ENCODE measurements at regions not wholly inside any gene's neighbourhood (a gene's known extent, or its start where the extent isn't known, plus 50 kb on each side); places are given as distances from the start of the nearest gene placed in this dataset.
"Not testable (repeated sequence)": the region's sequence is repeated elsewhere in the genome, so short reads cannot be mapped to it uniquely, and the experiment has no call there.

DNA sequence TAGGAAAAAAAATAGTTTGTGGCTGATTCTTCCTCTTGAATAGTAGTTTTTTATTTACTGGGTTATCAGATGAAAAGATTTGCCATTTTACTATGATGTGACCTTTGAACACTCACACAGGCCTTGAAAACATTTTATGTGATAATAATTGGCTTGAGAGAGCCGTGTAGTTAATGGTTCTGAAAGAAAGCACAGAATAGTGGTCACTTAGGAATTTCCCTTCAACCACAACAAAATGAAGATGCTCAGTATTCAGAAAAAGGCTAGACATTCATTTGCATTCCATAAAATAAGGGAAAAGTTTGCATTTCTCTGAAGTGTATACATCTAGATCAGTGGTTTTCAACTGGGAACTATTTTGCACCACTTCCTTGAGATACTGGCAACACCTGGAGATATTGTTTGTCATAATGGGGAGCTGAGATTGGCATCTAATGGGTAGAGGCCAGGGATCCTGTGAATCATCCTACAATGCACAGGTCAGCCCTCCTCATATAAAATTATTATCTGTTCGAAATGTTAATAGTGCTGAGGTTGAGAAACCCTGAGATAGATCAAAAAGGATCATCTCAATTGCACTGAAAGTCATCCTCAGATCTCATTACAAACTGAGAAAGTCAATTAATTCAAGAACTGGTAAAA lies 446.4 kb upstream of the CCNG1 start:
- no peak for DNase-seq (ENCODE audit: low read depth)

DNA sequence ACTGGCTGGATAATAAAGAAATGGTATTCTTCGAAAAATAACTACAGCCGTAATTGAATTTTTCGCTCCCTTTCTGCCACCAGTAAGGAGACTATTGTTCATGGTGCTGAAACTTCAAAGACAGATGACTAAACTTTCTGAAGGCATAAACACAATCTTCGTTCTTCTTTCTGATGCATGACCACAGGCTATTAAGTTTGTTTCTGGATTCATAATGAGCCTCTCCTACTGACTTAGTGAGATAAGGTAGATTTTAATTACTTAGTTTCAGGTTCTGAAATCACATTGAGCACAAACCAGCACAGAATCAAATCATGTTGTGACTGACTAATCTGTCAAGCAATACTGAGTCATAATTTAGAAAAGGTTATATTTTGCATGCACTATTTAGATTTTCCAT lies 441.8 kb upstream of the CCNG1 start:
- DNase-seq (ENCODE audit: low read depth), result no peak

DNA sequence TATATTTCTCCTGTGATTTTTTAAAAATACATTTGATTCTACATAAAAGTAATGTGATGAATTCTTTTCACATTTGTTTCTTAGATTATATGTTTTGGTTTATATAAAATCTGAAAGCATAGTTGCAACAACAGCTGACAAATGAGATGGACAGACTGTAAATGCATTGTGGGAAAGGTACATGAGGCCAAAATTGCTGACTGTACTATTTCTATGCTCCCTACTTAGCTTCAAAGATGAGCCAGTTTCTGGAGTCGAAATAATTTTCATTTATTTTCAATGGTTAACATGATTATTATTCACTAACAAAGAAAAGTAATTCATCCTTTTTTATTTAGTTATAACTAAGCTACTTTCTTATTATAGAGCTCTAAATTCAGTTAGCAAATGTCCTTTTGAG lies 441.3 kb upstream of the CCNG1 start:
- no peak for DNase-seq (ENCODE audit: low read depth)

DNA sequence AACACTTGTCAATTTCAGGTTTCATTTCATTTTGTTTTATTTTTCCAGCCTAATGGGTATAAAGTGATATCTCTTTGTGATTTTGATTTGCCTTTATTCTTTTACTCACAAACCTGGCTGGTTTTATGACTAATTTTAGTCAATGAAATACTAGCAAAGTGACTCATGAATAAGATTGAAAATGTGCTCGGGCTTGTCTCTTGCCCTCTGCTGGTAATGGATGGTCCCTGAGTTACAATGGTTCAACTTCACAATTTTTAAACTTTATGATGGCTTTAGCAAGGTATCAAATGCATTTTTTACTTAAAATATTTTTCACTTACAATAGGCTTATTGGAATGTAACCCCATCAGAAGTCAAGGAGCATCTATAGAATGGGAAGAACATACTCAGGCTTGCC lies 431.4 kb upstream of the CCNG1 start:
- DNase-seq (ENCODE audit: low read depth), result no peak

DNA sequence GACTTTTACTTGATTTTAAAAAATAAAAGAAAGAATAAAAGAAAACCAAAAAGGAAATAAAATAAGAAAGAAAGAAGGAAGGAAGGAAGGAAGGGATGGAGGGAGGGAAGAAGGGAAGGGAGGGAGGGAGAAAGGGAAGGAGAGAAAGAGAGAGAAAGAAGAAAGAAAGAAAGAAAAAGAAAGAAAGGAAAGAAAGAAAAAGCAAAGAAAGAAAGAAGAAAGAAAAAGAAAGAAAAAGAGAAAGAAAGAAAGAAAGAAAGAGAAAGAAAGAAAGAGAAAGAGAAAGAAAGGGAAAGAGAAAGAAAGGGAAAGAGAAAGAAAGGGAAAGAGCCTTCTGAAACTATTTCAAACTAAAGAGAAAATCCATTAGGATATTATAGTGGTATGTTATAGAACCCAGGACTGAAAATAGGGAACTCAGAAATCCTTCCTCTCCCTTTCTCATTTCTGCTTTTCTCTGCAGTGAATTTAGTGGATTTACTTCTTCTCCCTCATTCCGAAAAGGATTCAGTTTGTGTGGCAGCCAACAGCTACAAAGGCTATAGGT lies 414.7 kb upstream of the CCNG1 start:
- no peak for DNase-seq (ENCODE audit: low read depth)

DNA sequence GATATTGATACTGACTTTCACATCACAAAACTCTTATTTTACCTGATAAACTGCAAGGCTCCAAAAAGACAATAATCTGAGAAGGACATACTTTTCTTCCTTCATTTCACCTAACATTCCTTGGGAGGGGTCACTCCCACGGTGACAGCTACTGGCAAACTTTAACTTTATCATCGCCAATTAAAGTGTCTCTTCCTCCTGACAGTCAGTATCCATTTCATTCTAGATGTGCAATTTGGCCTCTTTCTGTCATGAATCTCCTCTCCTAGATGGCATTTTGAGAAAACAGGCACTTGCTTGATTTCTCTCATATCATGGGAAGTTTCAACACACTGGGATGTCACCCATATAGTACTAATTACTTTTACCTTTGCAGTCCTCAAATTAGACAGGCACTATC lies 413.5 kb upstream of the CCNG1 start:
- DNase-seq (ENCODE audit: low read depth), result no peak

DNA sequence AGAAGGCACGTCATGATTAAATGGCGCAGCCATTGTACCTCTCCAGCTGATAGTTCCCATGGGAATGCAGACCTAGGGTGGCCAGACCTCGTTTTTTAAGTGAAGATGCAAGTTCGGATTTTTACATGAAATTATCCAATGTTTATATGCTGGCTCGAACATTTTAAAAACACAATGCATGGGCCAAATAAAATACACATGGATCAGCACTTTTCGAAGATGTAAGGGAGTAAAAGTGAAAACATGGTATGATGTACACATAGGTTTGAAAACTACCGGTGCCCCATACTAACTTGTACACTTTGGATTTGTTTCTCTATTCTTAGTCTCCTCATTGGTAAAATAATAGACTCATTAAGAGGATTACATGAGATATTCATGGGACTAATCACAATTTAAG lies 412.5 kb upstream of the CCNG1 start:
- DNase-seq (ENCODE audit: low read depth), result no peak

DNA sequence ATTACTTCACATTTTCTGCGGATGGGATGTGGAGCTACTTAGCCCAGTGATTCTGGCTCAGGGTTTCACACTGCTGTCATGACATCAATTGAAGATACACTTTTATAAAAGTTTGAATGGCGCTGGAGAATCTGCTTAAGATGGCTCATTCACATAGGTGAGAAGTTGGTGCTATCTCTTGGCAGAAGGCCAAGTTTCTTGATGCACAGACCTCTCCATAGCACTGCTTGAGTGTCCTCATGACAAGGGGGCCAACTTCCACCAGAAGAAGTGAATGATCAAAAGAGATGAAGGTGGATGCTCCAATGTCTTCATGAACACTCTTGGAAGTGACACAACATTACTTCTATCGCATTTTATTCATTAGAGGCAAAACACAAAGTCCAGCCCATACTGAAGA lies 403.7 kb upstream of the CCNG1 start:
- no peak for DNase-seq (ENCODE audit: low read depth)

DNA sequence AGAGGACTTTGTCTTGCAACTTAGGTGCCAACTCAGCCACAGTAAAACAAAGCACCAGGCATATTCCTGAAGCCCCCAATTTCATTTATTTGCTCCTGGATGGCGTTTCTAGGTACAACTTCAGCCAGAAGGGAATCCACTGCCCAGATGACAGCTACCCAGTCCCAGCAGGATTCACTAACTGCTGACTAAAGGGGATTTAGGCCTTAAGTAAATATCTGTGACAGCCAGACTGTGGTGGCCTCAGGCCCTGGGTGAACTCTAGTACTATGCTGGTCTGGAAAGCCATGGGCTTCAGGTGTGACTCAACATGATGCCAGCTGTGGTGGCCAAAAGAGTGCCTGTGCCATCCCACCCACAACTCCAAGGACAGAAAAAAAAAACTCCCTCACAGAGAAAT lies 396.1 kb upstream of the CCNG1 start:
- DNase-seq (ENCODE audit: low read depth), result no peak

DNA sequence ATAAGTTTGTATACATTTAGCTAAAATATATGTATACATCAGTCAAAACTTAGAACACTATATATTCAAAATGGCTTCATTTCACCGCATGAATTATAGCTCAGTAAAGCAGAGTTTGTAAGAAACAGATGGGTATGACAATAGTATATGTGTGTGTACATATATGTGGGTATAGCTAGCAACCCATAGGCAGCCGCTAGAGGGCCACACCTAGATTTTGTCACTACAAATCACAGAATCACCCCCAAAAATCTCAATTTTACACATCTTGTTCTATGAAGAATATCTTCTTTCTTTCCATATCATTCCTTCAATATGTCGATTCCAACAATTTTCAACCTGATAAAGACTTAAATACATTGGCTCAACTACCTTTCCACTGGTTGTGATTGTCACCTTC lies 357.8 kb upstream of the CCNG1 start:
- DNase-seq (ENCODE audit: low read depth), result no peak

DNA sequence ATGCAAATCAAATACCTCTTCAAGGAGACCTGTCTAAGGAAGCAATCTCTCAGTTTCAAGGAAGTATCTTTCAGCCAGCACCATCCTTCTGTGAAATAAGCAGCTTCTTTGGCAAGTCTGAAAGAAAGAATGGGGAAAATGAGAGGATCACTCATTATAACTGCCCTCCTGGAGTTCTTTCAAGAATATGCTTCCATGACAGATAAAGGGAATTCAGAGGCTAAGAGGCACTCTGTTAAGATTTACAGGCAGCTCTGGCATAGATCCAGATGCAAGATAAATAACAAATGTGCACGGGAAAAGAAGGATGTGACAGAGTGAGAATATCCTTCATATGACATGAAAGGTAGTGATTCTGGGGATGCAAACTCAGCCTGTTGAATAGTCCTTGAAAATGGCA lies 348.2 kb upstream of the CCNG1 start:
- no peak for DNase-seq (ENCODE audit: low read depth)

DNA sequence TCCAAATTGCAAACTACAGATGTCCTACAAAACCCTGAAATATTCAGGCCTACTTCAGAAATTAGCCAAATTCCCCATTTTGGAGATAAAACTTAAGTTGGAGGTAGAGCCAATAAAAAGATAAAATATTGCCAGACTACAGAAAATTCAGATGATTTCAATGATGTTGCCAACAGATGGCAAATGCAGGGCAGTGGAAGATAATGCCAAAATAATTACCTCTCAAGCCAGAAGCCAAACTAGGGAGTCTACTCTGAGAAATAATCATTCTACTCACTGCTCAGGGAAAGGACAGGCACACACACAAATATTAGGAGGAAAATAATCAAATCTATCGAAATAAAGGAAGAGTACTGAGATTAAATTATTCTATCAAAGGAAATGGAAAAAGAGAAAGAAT lies 347.5 kb upstream of the CCNG1 start:
- DNase-seq (ENCODE audit: low read depth), result no peak

DNA sequence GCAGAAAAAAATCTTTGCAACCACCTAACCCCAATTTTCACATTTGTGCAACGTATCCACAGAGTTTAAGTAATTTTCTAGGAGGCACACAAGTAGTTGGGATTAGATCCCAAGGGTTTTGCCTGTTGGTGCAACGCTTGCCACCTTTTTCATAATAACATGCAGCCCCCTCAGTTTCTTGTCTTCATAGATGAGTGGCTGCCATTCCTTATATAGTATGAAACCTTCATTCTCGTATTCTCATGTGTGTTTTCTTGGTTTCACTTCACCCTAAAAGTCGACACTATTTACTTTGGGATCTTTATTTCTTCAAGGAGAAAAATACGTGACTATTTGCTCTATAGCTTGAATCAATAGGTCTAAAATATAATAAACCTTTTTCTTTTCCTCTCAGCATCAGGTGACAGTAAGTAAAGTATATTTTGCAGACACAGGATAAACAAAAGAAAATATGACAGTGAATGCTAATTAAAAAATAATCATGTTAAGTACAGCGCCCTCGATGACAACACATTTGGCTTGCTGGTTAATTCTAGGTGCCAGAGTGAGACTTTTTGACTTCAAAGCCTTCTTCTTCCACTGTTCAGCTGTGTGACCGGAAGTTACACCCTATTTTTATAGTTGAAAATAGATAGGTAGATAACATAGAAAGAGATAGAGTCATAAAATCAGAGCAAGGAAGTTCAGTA lies 342.8 kb upstream of the CCNG1 start:
- DNase-seq (ENCODE audit: low read depth), result no peak

DNA sequence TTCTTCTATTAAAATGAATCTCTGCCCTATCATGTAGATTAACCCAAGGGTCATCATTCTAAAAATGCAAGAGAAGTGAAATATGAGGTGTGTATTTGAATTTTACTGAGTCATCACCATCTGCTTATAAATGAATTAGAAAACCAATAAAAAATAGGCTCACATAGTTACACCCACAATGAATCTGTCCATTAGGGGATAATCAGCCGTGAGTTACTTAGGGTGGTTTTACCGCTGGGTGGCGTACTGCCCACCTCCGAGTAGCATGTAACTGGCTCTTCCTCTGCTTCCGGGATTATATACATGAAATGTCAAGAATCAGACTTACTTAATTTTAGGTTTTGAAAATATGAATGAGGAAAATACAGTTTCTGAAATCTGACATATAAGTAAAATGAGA lies 332.9 kb upstream of the CCNG1 start:
- DNase-seq (ENCODE audit: low read depth), result no peak

DNA sequence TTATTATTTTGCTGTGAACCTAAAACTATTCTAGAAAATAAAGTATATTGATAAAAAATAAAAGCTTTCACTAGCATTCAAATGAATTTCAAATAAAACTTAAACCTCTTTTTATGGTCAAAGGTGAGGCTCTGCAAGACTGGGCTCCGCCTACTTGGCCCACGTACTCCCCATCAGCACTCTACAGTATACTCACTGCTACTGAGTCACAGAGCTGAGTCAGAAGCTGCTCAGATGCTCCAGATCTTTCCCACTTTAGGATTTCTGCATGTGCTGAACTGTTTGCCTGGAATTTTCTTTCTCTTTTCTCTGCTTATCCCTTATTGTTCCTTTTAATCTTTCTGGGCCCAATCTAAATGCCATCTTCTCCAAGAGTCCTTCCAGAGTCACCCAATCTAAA lies 331.9 kb upstream of the CCNG1 start:
- DNase-seq (ENCODE audit: low read depth), result no peak

DNA sequence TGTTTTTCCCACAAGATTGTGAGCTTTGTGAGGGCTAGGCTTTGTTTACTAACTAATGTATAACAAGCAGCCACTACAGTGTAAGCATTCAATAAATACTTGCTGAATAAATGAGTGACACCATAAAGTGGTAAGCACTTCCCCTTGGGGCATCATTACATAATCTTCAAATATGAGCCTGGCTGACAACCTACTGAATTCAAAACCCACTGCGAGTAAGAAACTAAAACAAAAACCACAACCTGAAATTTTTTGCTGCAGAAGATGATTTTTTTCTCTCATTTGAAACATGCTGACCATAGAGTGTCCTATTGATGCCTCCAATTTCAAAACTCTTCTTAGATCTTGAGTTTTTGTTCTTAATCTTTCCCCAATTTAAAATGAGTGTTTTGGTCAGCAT lies 331.3 kb upstream of the CCNG1 start:
- DNase-seq (ENCODE audit: low read depth), result no peak

DNA sequence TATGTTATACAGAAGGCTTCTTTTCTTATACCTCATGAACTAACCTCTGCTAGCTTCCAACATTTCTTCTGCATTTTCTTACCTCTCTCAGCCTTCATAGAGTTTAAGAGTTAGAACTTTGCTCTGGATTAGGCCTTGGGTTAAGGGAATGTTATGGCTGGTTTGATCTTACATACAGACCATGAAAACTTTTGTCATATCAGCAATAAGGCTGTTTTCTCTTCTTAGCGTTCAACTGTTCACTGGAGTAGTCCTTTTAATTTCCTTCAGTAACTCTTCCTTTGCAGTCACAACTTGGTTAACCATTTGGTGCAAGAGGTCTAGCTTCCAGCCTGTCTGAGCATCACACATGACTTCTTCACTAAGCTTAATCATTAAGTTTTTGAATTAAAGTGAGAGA lies 329.0 kb upstream of the CCNG1 start:
- DNase-seq (ENCODE audit: low read depth), result no peak

DNA sequence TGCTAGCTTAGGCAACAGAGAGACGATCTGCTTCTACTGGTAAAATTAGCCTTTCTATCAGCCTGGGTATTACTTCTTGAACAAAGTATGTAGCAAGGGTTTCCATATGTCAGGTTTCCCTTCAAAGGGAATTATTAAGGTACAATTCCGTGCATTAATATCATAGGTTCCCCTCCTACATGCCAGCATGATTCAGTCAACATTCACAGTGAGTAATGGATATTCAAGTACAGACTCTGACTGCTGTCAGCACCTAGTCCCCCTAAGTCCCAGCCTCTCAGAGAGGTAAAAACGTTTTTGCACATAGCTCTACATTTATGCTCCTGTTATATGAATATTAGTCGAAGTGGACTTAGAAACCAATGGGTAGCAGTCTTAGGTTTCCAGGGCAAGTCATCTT lies 322.4 kb upstream of the CCNG1 start:
- no peak for DNase-seq (ENCODE audit: low read depth)

DNA sequence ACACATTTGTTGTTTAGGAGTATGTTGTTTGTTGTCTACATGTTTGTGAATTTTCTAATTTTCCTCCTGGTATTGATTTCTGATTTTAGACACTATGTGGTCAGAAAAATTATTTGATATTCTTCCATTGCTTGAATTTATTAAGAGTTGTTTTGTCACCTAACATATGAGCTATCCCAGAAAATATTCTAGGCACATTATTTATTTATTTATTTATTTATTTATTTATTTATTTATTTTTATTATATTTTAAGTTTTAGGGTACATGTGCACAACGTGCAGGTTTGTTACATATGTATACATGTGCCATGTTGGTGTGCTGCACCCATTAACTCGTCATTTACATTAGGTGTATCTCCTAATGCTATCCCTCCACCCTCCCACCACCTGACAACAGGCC lies 320.8 kb upstream of the CCNG1 start:
- not testable (repeated sequence) for DNase-seq (ENCODE audit: low read depth)

DNA sequence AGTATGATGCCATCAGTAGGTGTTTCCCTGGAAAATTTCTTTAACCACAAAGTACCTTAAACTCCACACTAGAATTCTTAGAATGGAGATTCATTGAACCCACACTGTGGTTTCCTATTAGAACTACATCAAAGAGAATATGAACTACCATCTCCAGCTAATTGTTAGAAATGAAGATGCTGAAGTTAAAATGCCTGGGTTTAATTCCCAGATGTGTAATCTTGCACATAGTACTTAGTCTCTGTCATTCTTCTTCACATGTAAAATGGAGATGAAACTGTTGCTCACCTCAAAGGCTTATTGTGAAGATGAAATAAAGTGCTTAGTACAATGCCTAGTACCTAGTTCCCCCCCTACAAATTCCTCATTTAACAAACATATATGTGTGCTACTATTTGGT lies 303.3 kb upstream of the CCNG1 start:
- DNase-seq (ENCODE audit: low read depth), result no peak

DNA sequence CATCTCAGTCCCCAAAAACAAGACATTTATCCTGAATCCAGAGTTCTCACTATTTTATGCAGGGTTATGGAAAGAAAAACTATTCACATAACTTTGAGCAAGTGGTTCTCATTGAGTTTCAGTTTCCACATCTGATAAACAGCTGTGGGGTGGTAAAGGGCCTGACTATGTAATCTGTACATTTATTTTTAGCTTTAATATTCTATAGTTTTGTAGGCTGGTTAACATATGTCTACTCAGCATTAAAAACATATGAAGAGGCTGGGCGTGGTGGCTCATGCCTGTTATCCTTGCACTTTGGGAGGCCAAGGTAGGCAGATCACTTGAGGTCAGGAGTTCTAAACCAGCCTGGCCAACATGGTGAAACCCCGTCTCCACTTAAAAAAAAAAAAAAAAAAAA lies 301.5 kb upstream of the CCNG1 start:
- no peak for DNase-seq (ENCODE audit: low read depth)

DNA sequence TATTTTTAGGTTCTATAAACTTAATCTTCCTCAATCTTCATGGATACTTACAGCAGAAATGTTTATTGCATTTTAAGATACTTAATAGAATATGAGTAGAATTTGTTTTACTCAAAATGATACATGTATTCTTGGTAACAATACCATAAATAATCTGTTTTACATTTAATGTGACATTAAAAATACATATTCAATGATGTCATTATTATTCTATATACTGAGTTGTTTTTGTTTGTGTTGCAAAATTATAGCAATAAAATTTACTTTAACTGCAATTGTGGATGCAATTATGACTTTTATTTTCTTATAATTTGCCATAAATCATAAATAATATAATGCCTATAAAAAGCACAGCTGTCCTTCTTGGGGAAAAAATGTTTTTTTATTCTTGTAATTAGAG lies 275.9 kb upstream of the CCNG1 start:
- DNase-seq (ENCODE audit: low read depth), result no peak

DNA sequence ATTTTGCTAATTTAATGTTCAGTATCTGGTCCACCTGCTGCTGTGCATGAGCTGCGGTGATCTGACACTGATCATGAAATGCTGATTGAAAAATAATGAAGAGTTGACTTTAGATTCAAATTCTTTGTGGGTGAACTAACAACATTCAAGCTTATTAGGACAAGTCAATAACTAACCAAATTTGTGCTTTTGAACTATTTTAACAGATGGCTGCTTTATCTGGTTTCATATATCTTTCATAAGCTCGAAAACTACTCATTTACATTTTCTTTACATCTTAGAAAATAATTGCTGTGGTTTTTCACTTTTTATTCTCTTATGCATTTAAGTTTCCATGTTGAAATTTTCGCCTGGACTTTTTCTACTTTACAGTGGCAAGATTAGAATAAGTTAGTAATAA lies 274.8 kb upstream of the CCNG1 start:
- no peak for DNase-seq (ENCODE audit: low read depth)

DNA sequence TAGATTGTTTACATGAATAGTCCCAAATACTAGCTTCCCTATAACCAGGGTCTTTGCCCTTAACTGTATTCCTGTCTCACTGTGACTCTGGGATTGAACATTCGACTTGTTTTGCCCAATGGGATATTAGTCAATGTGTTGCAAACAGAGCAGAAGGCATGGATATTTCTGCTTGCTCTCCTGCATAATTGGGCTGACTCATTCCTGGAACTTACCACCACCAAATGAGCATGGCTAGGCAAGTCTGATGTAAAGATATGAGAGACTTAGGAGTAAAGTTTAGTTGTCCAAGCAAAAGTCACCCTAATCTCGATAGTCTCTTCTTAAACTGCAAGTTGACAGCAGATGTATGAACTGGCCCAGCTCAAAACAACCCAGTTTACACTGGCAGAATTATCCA lies 273.5 kb upstream of the CCNG1 start:
- DNase-seq (ENCODE audit: low read depth), result no peak
